ENCODE measurements at regions not wholly inside any gene's neighbourhood (a gene's known extent, or its start where the extent isn't known, plus 50 kb on each side); places are given as distances from the start of the nearest gene placed in this dataset.

DNA sequence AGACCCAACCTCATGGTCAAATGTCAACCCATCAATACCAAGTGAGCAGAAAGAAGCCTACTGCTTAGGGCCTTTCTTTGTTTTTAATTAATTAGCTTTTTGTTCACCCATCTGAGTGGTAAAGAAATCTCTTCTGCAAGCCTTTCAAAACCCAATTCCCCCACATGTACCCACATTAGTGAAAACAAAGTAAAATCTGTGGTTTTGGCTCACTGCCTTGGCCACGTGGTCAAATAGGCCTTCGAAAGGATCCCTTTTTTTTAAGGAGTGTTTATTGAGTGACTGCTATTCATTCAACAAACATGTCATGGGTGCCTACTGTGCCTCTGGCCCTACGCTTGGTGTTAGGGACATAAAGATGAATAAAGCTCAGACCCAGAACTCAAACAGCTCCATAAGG, 160.1 kb downstream of the NUAK1 start:
- no peak for TF ChIP-seq TAF1 (IDR thresholded peaks at IDR 0.05; ENCODE audit: low read depth)
- no peak for TF ChIP-seq CREB1 (IDR thresholded peaks at IDR 0.05; ENCODE audit: low read depth)
- no peak for TF ChIP-seq NFIC (IDR thresholded peaks at IDR 0.05)
- TF ChIP-seq ZBTB7A (IDR thresholded peaks at IDR 0.05; ENCODE audit: low read depth), result no peak
- no peak for TF ChIP-seq FOXM1 (IDR thresholded peaks at IDR 0.05; ENCODE audit: borderline replicate concordance, low read depth)
- no peak for TF ChIP-seq CEBPB (IDR thresholded peaks at IDR 0.05)
- TF ChIP-seq, protein P1, sequence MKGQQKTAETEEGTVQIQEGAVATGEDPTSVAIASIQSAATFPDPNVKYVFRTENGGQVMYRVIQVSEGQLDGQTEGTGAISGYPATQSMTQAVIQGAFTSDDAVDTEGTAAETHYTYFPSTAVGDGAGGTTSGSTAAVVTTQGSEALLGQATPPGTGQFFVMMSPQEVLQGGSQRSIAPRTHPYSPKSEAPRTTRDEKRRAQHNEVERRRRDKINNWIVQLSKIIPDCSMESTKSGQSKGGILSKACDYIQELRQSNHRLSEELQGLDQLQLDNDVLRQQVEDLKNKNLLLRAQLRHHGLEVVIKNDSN (IDR thresholded peaks at IDR 0.05), result no peak
- TF ChIP-seq YY1 (IDR thresholded peaks at IDR 0.05; ENCODE audit: low read depth), result no peak
- no peak for TF ChIP-seq RAD21 (IDR thresholded peaks at IDR 0.05; ENCODE audit: low read depth)
- TF ChIP-seq EP300 (IDR thresholded peaks at IDR 0.05; ENCODE audit: borderline replicate concordance), result no peak
- TF ChIP-seq TCF12 (IDR thresholded peaks at IDR 0.05; ENCODE audit: low read depth), result no peak
- TF ChIP-seq, protein P2, sequence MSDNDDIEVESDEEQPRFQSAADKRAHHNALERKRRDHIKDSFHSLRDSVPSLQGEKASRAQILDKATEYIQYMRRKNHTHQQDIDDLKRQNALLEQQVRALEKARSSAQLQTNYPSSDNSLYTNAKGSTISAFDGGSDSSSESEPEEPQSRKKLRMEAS (IDR thresholded peaks at IDR 0.05), result no peak
- TF ChIP-seq TEAD4 (IDR thresholded peaks at IDR 0.05), result no peak
- no peak for TF ChIP-seq EGR1 (IDR thresholded peaks at IDR 0.05)
- no peak for TF ChIP-seq REST (IDR thresholded peaks at IDR 0.05; ENCODE audit: low read depth)

GRCh38 chr12:105980085-105980484, 158.7 kb downstream of the NUAK1 start:
- TF ChIP-seq, protein P1 (IDR thresholded peaks at IDR 0.05), result no peak
- no peak for TF ChIP-seq FOXM1 (IDR thresholded peaks at IDR 0.05; ENCODE audit: borderline replicate concordance, low read depth)

DNA sequence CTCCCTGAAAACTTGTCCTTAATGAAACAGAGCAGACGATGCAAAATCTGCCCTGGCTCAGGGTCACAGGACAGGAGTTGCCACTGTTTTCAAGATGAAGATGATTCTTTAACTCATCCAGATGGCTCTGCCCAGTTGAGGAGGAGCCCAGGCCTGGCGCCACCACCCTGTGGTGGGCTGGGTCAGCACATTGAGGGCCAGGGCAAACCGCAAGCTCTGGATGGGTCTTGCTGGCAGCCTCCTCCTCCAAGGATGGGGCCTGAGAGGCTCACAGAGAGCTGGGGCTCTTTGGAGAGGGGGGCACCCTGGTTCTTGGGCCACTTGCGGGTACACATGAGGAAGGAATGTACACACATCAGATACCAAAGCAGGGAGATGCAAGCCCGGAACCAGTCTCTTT, 158.2 kb downstream of the NUAK1 start:
- TF ChIP-seq, protein P2 (IDR thresholded peaks at IDR 0.05), result no peak
- TF ChIP-seq EP300 (IDR thresholded peaks at IDR 0.05; ENCODE audit: borderline replicate concordance) (no peak), FOXM1 (IDR thresholded peaks at IDR 0.05; ENCODE audit: borderline replicate concordance, low read depth) (no peak), CREB1 (IDR thresholded peaks at IDR 0.05; ENCODE audit: low read depth) (no peak), NFIC (IDR thresholded peaks at IDR 0.05) (no peak), TCF12 (IDR thresholded peaks at IDR 0.05; ENCODE audit: low read depth) (no peak), TEAD4 (IDR thresholded peaks at IDR 0.05) (no peak), YY1 (IDR thresholded peaks at IDR 0.05; ENCODE audit: low read depth) (no peak), TAF1 (IDR thresholded peaks at IDR 0.05; ENCODE audit: low read depth) (no peak), CEBPB (IDR thresholded peaks at IDR 0.05) (no peak), ZBTB7A (IDR thresholded peaks at IDR 0.05; ENCODE audit: low read depth) (no peak), REST (IDR thresholded peaks at IDR 0.05; ENCODE audit: low read depth) (no peak), RAD21 (IDR thresholded peaks at IDR 0.05; ENCODE audit: low read depth) (no peak), EGR1 (IDR thresholded peaks at IDR 0.05) (no peak)
- TF ChIP-seq, protein P1 (IDR thresholded peaks at IDR 0.05), result no peak

DNA sequence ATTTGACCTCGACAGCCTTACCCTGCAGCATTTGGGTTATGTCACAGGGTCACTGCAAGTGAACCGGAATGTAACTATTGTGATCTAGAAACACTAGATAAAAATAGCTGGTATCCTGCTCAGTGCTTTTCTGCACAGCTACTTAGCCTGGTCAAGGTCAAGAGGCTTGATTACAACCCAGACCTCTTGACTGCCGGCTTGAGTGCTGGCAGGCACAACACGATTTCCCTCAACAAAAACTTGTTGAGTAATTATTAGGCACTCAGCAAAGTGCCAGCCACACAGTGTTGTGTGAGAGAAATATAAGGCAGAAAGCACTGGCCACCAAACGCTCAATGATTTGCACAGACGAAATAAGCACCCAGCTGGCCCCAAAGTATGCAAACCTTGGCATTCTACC, 156.7 kb downstream of the NUAK1 start:
- TF ChIP-seq FOXM1 (IDR thresholded peaks at IDR 0.05; ENCODE audit: borderline replicate concordance, low read depth) (no peak), REST (IDR thresholded peaks at IDR 0.05; ENCODE audit: low read depth) (no peak), EGR1 (IDR thresholded peaks at IDR 0.05) (no peak), YY1 (IDR thresholded peaks at IDR 0.05; ENCODE audit: low read depth) (no peak), TEAD4 (IDR thresholded peaks at IDR 0.05) (no peak)
- TF ChIP-seq, protein P1 (IDR thresholded peaks at IDR 0.05), result no peak
